Breast epithelium (tissue), 3 donors: ENCODE measurements at regions not wholly inside any gene's neighbourhood (a gene's known extent, or its start where the extent isn't known, plus 50 kb on each side); places are given as distances from the start of the nearest gene placed in this dataset.

Source experiments
- CTCF ChIP-seq, 3 donors: fragments of 450-650 bp; IDR thresholded peaks; one replicate each; pipeline ENCODE4 v1.5.1; 2016 to 2017; ENCODE audit warnings: antibody characterized with exemption in 3 of 3, mild to moderate bottlenecking in 3 of 3, moderate library complexity in 3 of 3
- POLR2A ChIP-seq: fragments of 450-650 bp; IDR thresholded peaks from one replicate; pipeline ENCODE4 v1.6.1; 2016; ENCODE audit warnings: antibody characterized with exemption, mild to moderate bottlenecking, moderate library complexity

GRCh38 chr4:151962138-151962823 is 201.5 kb upstream of the GATB start:
- TF ChIP-seq CTCF (IDR thresholded peaks at IDR 0.05): no peak
- TF ChIP-seq POLR2A: no peak
